ENCODE measurements at regions not wholly inside any gene's neighbourhood (a gene's known extent, or its start where the extent isn't known, plus 50 kb on each side); places are given as distances from the start of the nearest gene placed in this dataset.

GRCh38 chr10:6305401-6306321, 102.9 kb downstream of the PFKFB3 start:
- no peak for DNase-seq

- DNase-seq, result no peak
Observed at GRCh38 chr10:6306917-6307316, 104.2 kb downstream of the PFKFB3 start.

- no peak for DNase-seq
Observed at GRCh38 chr10:6309816-6310215, 107.1 kb downstream of the PFKFB3 start.

GRCh38 chr10:6310977-6311376, 108.2 kb downstream of the PFKFB3 start:
- DNase-seq, result no peak

- no peak for DNase-seq
Observed at GRCh38 chr10:6311700-6312330, 109.1 kb downstream of the PFKFB3 start.

GRCh38 chr10:6312636-6313035, 109.9 kb downstream of the PFKFB3 start:
- DNase-seq, result no peak

- no peak for DNase-seq
Observed at GRCh38 chr10:6313111-6313895, 110.6 kb downstream of the PFKFB3 start.

- DNase-seq, result no peak
Observed at GRCh38 chr10:6314620-6315205, 112.0 kb downstream of the PFKFB3 start.

- no peak for DNase-seq
Observed at GRCh38 chr10:6319119-6319518, 116.4 kb downstream of the PFKFB3 start.

GRCh38 chr10:6320320-6321010, 117.7 kb downstream of the PFKFB3 start:
- no peak for DNase-seq

- DNase-seq, result no peak
Observed at GRCh38 chr10:6321880-6322279, 119.1 kb downstream of the PFKFB3 start.

- no peak for DNase-seq
Observed at GRCh38 chr10:6322805-6323204, 120.1 kb downstream of the PFKFB3 start.

GRCh38 chr10:6327961-6328698, 125.4 kb downstream of the PFKFB3 start:
- no peak for DNase-seq

- DNase-seq, result no peak
Observed at GRCh38 chr10:6328699-6329423, 126.1 kb downstream of the PFKFB3 start.

- no peak for DNase-seq
Observed at GRCh38 chr10:6333086-6333485, 130.4 kb downstream of the PFKFB3 start.

GRCh38 chr10:6333973-6334372, 131.2 kb downstream of the PFKFB3 start:
- no peak for DNase-seq

GRCh38 chr10:6336016-6336415, 133.3 kb downstream of the PFKFB3 start:
- no peak for DNase-seq

- DNase-seq, result no peak
Observed at GRCh38 chr10:6337382-6337781, 134.7 kb downstream of the PFKFB3 start.

GRCh38 chr10:6338361-6338760, 135.6 kb downstream of the PFKFB3 start:
- no peak for DNase-seq

GRCh38 chr10:6339891-6340290, 137.2 kb downstream of the PFKFB3 start:
- DNase-seq, result no peak

GRCh38 chr10:6342096-6342685, 139.5 kb downstream of the PFKFB3 start:
- no peak for DNase-seq
